Parathyroid adenoma (tissue), 2 donors: ENCODE measurements at regions not wholly inside any gene's neighbourhood (a gene's known extent, or its start where the extent isn't known, plus 50 kb on each side); places are given as distances from the start of the nearest gene placed in this dataset.

Source experiments
- H2AFZ ChIP-seq: fragments of 300-600 bp; sonication (generic); one replicate; pipeline ENCODE4 v1.7.0; 2017; ENCODE audit warnings: antibody characterized with exemption, mild to moderate bottlenecking
- H3K27ac ChIP-seq: fragments of 300-600 bp; sonication (generic); one replicate; pipeline ENCODE4 v1.7.0; 2017
- H3K27me3 ChIP-seq: fragments of 300-600 bp; sonication (generic); one replicate; pipeline ENCODE4 v1.7.0; 2017; ENCODE audit warnings: low read length; ENCODE audit not compliant: control insufficient read depth, insufficient read depth
- H3K36me3 ChIP-seq: fragments of 300-600 bp; sonication (generic); one replicate; pipeline ENCODE4 v1.7.0; 2017; ENCODE audit warnings: low read length; ENCODE audit not compliant: control insufficient read depth, insufficient read depth
- H3K4me1 ChIP-seq: fragments of 300-600 bp; sonication (generic); one replicate; pipeline ENCODE4 v1.7.0; 2017; ENCODE audit warnings: control low read depth
- H3K4me2 ChIP-seq: fragments of 300-600 bp; sonication (generic); one replicate; pipeline ENCODE4 v1.7.0; 2017; ENCODE audit warnings: low read length
- H3K4me3 ChIP-seq: fragments of 300-600 bp; sonication (generic); one replicate; pipeline ENCODE4 v1.7.0; 2017; ENCODE audit warnings: low read depth, low read length
- H3K79me2 ChIP-seq: fragments of 300-600 bp; sonication (generic); one replicate; pipeline ENCODE4 v1.7.0; 2017; ENCODE audit warnings: control low read depth
- H3K9ac ChIP-seq: fragments of 300-600 bp; sonication (generic); one replicate; pipeline ENCODE4 v1.7.0; 2017; ENCODE audit warnings: mild to moderate bottlenecking
- H3K9me3 ChIP-seq: fragments of 300-600 bp; sonication (generic); one replicate; pipeline ENCODE4 v1.7.0; 2017; ENCODE audit warnings: low read length; ENCODE audit not compliant: control insufficient read depth
- CTCF ChIP-seq: fragments of 300-600 bp; sonication (generic); IDR thresholded peaks from one replicate; pipeline ENCODE4 v1.7.0; 2017; ENCODE audit warnings: antibody characterized with exemption, mild to moderate bottlenecking
- donor health status: primary hyperparathyroidism.

- Histone ChIP-seq H3K36me3 (no peaks in the 10 kb centered on the region), H3K4me2 (no peak overlapping the region), H3K4me3 (no peak overlapping the region), H3K27ac (no peak overlapping the region), H3K27me3 (no peaks in the 10 kb centered on the region), H3K79me2 (no peaks in the 10 kb centered on the region), H3K4me1 (no peaks in the 10 kb centered on the region), H2AFZ (no peak overlapping the region), H3K9me3 (no peaks in the 10 kb centered on the region), H3K9ac (no peak overlapping the region)
- TF ChIP-seq CTCF = no peak
Observed at GRCh38 chr5:167905919-167906853, 385.3 kb upstream of the WWC1 start.

GRCh38 chr5:167908606-167909005 is 382.8 kb upstream of the WWC1 start:
- no peaks in the 10 kb centered on the region for H3K9me3 ChIP-seq
- H3K9ac ChIP-seq = no peak overlapping the region
- H3K36me3 ChIP-seq = no peaks in the 10 kb centered on the region
- H3K4me2 ChIP-seq = no peak overlapping the region
- H2AFZ ChIP-seq = no peak overlapping the region
- H3K27me3 ChIP-seq = no peaks in the 10 kb centered on the region
- no peaks in the 10 kb centered on the region for H3K79me2 ChIP-seq
- no peaks in the 10 kb centered on the region for H3K4me1 ChIP-seq
- no peak for TF ChIP-seq CTCF
- no peak overlapping the region for H3K27ac ChIP-seq
- H3K4me3 ChIP-seq = no peak overlapping the region

GRCh38 chr5:167912941-167913665 is 378.3 kb upstream of the WWC1 start:
- H3K9ac ChIP-seq = no peak overlapping the region
- no peak for TF ChIP-seq CTCF
- H3K4me3 ChIP-seq = no peak overlapping the region
- H3K9me3 ChIP-seq = no peaks in the 10 kb centered on the region
- no peak overlapping the region for H3K27ac ChIP-seq
- H3K27me3 ChIP-seq = no peaks in the 10 kb centered on the region
- no peak overlapping the region for H3K4me2 ChIP-seq
- H3K79me2 ChIP-seq = no peaks in the 10 kb centered on the region
- no peak overlapping the region for H2AFZ ChIP-seq
- H3K4me1 ChIP-seq = no peaks in the 10 kb centered on the region
- H3K36me3 ChIP-seq = no peaks in the 10 kb centered on the region

- Histone ChIP-seq H3K9ac (no peak overlapping the region), H3K79me2 (no peaks in the 10 kb centered on the region), H2AFZ (no peak overlapping the region), H3K27me3 (no peaks in the 10 kb centered on the region), H3K4me3 (no peak overlapping the region), H3K27ac (no peak overlapping the region), H3K4me1 (no peaks in the 10 kb centered on the region), H3K36me3 (no peaks in the 10 kb centered on the region), H3K9me3 (no peaks in the 10 kb centered on the region), H3K4me2 (no peak overlapping the region)
- TF ChIP-seq CTCF = no peak
Observed at GRCh38 chr5:167915237-167915636, 376.2 kb upstream of the WWC1 start.
